Memory B cell (primary cell): ENCODE measurements at regions not wholly inside any gene's neighbourhood (a gene's known extent, or its start where the extent isn't known, plus 50 kb on each side); places are given as distances from the start of the nearest gene placed in this dataset.
"Not testable (repeated sequence)": the region's sequence is repeated elsewhere in the genome, so short reads cannot be mapped to it uniquely, and the experiment has no call there.

ENCODE experiments used
- ATAC-seq: fragments of 150-1000 bp; cut with Tn5 transposase; 2 replicates; pipeline ENCODE4 v1.10.0; 2021; ENCODE audit warnings: low read depth, mild to moderate bottlenecking, moderate library complexity
- DNase-seq, 2 donors: peaks; one replicate each; pipeline ENCODE4 v3.0.0; 2022; ENCODE audit warnings: low spot score in 2 of 2
- H3K27ac Mint-ChIP-seq: one replicate; pipeline ENCODE4 v1.8.0; 2022; ENCODE audit warnings: mild to moderate bottlenecking, moderate library complexity, mixed read lengths
- H3K27me3 Mint-ChIP-seq: one replicate; pipeline ENCODE4 v1.8.0; 2022; ENCODE audit warnings: mixed read lengths
- H3K36me3 Mint-ChIP-seq: one replicate; pipeline ENCODE4 v1.8.0; 2022; ENCODE audit warnings: mild to moderate bottlenecking, mixed read lengths
- H3K4me1 Mint-ChIP-seq: one replicate; pipeline ENCODE4 v1.8.0; 2022; ENCODE audit warnings: mixed read lengths
- H3K4me3 Mint-ChIP-seq: one replicate; pipeline ENCODE4 v1.8.0; 2022; ENCODE audit warnings: mild to moderate bottlenecking, moderate library complexity, mixed read lengths
- H3K9me3 Mint-ChIP-seq: one replicate; pipeline ENCODE4 v1.8.0; 2022; ENCODE audit warnings: mixed read lengths

- Mint-ChIP-seq H3K4me3 (no peak overlapping the region), H3K4me1 (peaks cover 18% of the 10 kb centered on the region), H3K27ac (no peak overlapping the region), H3K27me3 (no peaks in the 10 kb centered on the region), H3K36me3 (no peaks in the 10 kb centered on the region), H3K9me3 (no peaks in the 10 kb centered on the region)
- DNase-seq (no peak), ATAC-seq (no peak)
Measured at GRCh38 chr3:177776661-177777101, 579.4 kb upstream of the TBL1XR1 start.

GRCh38 chr3:177777699-177778098 lies 580.4 kb upstream of the TBL1XR1 start:
- ATAC-seq (peak; percentile 66), DNase-seq (peak; percentile 16)
- Mint-ChIP-seq H3K4me1 (peaks cover 18% of the 10 kb centered on the region), H3K4me3 (no peak overlapping the region), H3K36me3 (no peaks in the 10 kb centered on the region), H3K27me3 (no peaks in the 10 kb centered on the region), H3K27ac (no peak overlapping the region), H3K9me3 (no peaks in the 10 kb centered on the region)

- H3K4me1 Mint-ChIP-seq = peaks cover 9% of the 10 kb centered on the region
- DNase-seq (no peak), ATAC-seq (no peak)
- no peaks in the 10 kb centered on the region for H3K36me3 Mint-ChIP-seq
- H3K9me3 Mint-ChIP-seq = no peaks in the 10 kb centered on the region
- no peak overlapping the region for H3K27ac Mint-ChIP-seq
- peaks cover 1% of the 10 kb centered on the region for H3K27me3 Mint-ChIP-seq
- H3K4me3 Mint-ChIP-seq = peak overlapping the region; percentile 1
Measured at GRCh38 chr3:177778633-177779032, 581.4 kb upstream of the TBL1XR1 start.

DNA sequence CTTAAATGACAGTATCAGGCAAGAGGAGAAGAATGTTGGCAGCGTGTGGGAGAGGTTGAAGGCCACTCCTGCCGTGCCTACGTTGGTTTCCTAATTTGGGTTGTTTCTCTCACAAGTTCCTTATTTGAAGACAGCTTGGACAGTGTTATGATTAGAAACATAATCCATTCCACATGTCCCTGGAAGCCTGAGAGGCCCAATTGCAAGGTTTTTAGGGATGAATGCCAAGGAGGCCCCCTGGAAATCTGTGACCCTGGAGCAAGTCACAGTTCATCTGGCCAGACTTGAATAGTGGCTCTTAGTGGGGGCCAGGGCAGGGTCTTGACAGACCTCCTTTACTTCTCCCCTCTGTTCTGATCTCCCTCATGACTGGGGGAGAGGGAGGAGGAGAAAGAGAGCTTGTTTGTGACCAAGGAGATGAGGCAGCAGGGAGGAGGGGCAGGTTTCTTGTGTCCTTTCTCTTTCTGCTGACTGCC lies 584.4 kb upstream of the TBL1XR1 start:
- H3K27ac Mint-ChIP-seq = no peak overlapping the region
- peaks cover 1% of the 10 kb centered on the region for H3K27me3 Mint-ChIP-seq
- peaks cover 9% of the 10 kb centered on the region for H3K4me1 Mint-ChIP-seq
- DNase-seq (no peak), ATAC-seq (no peak)
- H3K36me3 Mint-ChIP-seq = no peaks in the 10 kb centered on the region
- no peak overlapping the region for H3K4me3 Mint-ChIP-seq
- no peaks in the 10 kb centered on the region for H3K9me3 Mint-ChIP-seq

DNA sequence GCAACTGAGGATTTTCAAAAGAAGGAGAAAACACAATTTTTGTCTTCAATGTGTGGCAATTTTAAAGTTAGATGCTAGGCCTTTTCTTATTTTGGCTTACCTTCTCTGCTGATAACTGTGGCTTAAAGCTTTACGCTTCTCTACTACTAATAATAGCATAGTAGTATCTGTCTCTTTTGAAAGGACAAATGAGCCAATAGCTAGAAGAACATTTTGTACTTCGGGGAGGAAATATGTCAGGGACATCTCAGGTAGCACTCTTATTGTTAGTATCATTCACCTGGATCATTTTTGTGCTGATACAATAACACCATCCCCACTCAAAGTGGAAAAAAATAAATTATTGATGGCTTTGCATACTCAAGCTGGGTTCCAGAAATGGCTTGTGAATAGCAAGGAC lies 586.1 kb upstream of the TBL1XR1 start:
- ATAC-seq (no peak), DNase-seq (no peak)
- Mint-ChIP-seq H3K27ac (no peak overlapping the region), H3K9me3 (no peaks in the 10 kb centered on the region), H3K27me3 (peaks cover 1% of the 10 kb centered on the region), H3K4me3 (no peak overlapping the region), H3K4me1 (peaks cover 3% of the 10 kb centered on the region), H3K36me3 (no peaks in the 10 kb centered on the region)

GRCh38 chr3:177783767-177784166 lies 586.5 kb upstream of the TBL1XR1 start:
- Mint-ChIP-seq H3K4me1 (no peaks in the 10 kb centered on the region), H3K9me3 (no peaks in the 10 kb centered on the region), H3K27me3 (peaks cover 1% of the 10 kb centered on the region), H3K27ac (no peak overlapping the region), H3K4me3 (no peak overlapping the region), H3K36me3 (no peaks in the 10 kb centered on the region)
- ATAC-seq (no peak), DNase-seq (no peak)

GRCh38 chr3:177787279-177788041 lies 590.2 kb upstream of the TBL1XR1 start:
- DNase-seq (no peak), ATAC-seq (no peak)
- Mint-ChIP-seq H3K27ac (no peak overlapping the region), H3K27me3 (peaks cover 3% of the 10 kb centered on the region), H3K36me3 (no peaks in the 10 kb centered on the region), H3K4me3 (no peak overlapping the region), H3K4me1 (no peaks in the 10 kb centered on the region), H3K9me3 (no peaks in the 10 kb centered on the region)

DNA sequence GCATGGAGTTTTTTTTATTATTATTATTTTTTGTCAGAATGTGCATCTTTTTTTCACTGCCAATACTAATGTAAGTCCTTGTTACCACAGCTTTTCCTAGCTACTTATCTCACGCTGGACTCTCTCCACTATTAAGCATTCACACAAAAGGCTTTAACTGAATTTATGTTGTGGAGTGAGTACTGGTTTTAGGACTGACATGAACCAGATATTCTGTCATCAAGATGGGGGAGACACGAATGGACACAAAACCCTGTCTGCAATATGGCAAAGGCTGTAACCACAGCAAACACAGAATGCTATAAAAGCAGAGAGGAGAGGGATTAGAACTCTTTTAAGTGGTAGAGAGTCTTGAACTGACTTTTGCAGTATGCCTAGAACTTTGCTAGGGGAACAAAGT lies 592.2 kb upstream of the TBL1XR1 start:
- ATAC-seq (no peak), DNase-seq (no peak)
- no peaks in the 10 kb centered on the region for H3K36me3 Mint-ChIP-seq
- peaks cover 3% of the 10 kb centered on the region for H3K27me3 Mint-ChIP-seq
- H3K27ac Mint-ChIP-seq = no peak overlapping the region
- H3K4me1 Mint-ChIP-seq = no peaks in the 10 kb centered on the region
- no peak overlapping the region for H3K4me3 Mint-ChIP-seq
- H3K9me3 Mint-ChIP-seq = no peaks in the 10 kb centered on the region

- DNase-seq = no peak
- no peaks in the 10 kb centered on the region for H3K9me3 Mint-ChIP-seq
- H3K36me3 Mint-ChIP-seq = no peaks in the 10 kb centered on the region
- no peak overlapping the region for H3K27ac Mint-ChIP-seq
- H3K27me3 Mint-ChIP-seq = peaks cover 3% of the 10 kb centered on the region
- ATAC-seq = no peak
- H3K4me3 Mint-ChIP-seq = no peak overlapping the region
- peaks cover 5% of the 10 kb centered on the region for H3K4me1 Mint-ChIP-seq
Measured at GRCh38 chr3:177792311-177793030, 595.2 kb upstream of the TBL1XR1 start.

DNA sequence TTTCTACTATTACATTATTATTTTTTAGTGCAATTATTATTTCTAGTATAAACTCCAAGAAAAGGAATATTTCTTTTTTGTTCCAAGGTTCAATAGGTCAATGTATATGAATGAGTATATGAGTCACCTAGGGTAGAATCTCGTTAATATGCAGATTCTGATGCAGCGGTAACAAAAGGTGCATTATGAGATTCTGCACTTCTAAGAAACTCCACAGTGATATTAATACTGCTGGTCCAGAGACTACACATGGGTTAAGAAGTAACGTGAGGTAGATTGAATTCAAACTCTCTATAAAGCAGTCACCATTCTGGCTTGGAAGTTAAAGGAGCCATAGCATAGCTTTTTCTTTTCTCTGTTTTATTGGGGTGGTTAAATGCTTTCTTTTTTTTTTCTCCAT lies 596.2 kb upstream of the TBL1XR1 start:
- no peak for DNase-seq
- peaks cover 5% of the 10 kb centered on the region for H3K4me1 Mint-ChIP-seq
- no peak overlapping the region for H3K27ac Mint-ChIP-seq
- H3K4me3 Mint-ChIP-seq = no peak overlapping the region
- H3K9me3 Mint-ChIP-seq = no peaks in the 10 kb centered on the region
- ATAC-seq = no peak
- H3K27me3 Mint-ChIP-seq = peaks cover 3% of the 10 kb centered on the region
- H3K36me3 Mint-ChIP-seq = no peaks in the 10 kb centered on the region

DNA sequence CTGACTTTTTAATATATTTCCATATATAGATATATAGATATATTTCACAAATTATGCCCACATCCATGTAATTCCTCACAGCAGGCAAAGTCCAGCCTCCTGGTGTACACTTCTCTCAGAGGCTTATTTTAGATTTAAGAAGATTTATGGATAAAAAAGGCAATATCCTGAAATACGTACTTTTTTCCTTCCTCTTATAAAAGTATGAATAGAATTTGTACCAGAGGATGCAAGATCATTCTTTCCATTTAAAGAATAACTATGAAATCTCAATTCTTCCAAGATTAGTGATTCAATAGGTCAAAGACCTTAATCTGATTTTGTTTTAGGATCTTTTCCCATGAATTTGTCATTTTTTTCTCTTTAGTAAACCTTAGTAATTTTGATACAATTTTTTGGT lies 597.9 kb upstream of the TBL1XR1 start:
- H3K36me3 Mint-ChIP-seq = no peaks in the 10 kb centered on the region

DNA sequence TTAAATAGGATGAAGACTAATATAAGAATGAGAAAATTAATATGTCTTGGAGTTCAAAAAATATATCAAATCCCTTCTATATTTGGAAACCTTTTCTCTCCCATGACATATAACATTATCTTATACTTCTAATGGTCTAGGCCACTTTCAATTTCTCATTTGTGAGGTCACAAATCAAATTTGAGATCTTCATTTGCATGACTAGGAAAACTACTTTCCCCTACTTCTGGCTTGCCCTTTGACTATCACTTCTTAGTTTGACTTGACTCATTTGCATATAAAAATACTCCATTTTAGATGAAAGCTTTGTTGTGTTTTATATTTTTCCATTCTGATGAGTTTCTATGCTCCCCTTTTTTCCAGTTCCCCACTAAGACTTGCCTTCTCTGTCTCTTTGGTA lies 598.6 kb upstream of the TBL1XR1 start:
- no peak for DNase-seq
- no peak for ATAC-seq
- peaks cover 5% of the 10 kb centered on the region for H3K4me1 Mint-ChIP-seq

More for the DNA sequence above, 597.9 kb upstream of the TBL1XR1 start:
- DNase-seq (no peak), ATAC-seq (no peak)
- Mint-ChIP-seq H3K4me3 (no peak overlapping the region), H3K27me3 (peaks cover 3% of the 10 kb centered on the region), H3K4me1 (peaks cover 5% of the 10 kb centered on the region), H3K27ac (no peak overlapping the region), H3K9me3 (no peaks in the 10 kb centered on the region)

DNA sequence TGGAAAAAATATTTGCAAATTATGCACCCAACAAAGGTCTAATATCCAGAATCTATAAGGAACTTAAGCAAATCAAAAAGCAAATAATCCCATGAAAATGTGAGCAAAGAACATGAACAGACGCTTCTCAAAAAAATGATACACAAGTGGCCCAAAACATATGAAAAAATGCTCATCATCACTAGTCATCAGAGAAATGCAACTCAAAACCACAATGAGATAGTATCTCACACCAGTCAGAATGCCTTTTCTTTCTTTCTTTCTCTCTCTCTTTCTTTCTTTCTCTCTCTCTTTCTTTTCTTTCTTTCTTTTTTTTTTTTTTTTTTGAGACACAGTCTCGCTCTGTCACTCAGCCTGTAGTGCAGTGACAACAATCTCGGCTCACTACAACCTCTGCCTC lies 602.9 kb upstream of the TBL1XR1 start:
- H3K9me3 Mint-ChIP-seq, H3K27ac Mint-ChIP-seq, H3K36me3 Mint-ChIP-seq, H3K4me1 Mint-ChIP-seq, ATAC-seq, H3K4me3 Mint-ChIP-seq, DNase-seq, H3K27me3 Mint-ChIP-seq: not testable (repeated sequence)

More for the DNA sequence above, 598.6 kb upstream of the TBL1XR1 start:
- Mint-ChIP-seq H3K36me3 (no peaks in the 10 kb centered on the region), H3K9me3 (no peaks in the 10 kb centered on the region), H3K27ac (no peak overlapping the region), H3K4me3 (no peak overlapping the region), H3K27me3 (peaks cover 3% of the 10 kb centered on the region)

GRCh38 chr3:177800561-177800960 lies 603.3 kb upstream of the TBL1XR1 start:
- H3K36me3 Mint-ChIP-seq = no peaks in the 10 kb centered on the region
- no peaks in the 10 kb centered on the region for H3K9me3 Mint-ChIP-seq
- H3K4me3 Mint-ChIP-seq = no peak overlapping the region
- no peaks in the 10 kb centered on the region for H3K27me3 Mint-ChIP-seq
- no peak overlapping the region for H3K27ac Mint-ChIP-seq
- peaks cover 5% of the 10 kb centered on the region for H3K4me1 Mint-ChIP-seq
- DNase-seq (no peak), ATAC-seq (no peak)
